Stimulated activated naive B cell treated with anti-CD40 and anti-IgM and Interleukin-4, amounts not matched to agents 10 μg/mL and 1 μg/mL and 100 μg/mL, for 72 hours (primary cell): ENCODE measurements at regions not wholly inside any gene's neighbourhood (a gene's known extent, or its start where the extent isn't known, plus 50 kb on each side); places are given as distances from the start of the nearest gene placed in this dataset.
"Not testable (repeated sequence)": the region's sequence is repeated elsewhere in the genome, so short reads cannot be mapped to it uniquely, and the experiment has no call there.

Experiments used
- ATAC-seq, 2 donors: fragments of 150-1000 bp; cut with Tn5 transposase; replicated peaks; 2 replicates each; pipeline ENCODE4 v1.10.0; 2021; ENCODE audit warnings: moderate library complexity in 1 of 2
- DNase-seq: peaks from one replicate; pipeline ENCODE4 v3.0.0; 2021
- H3K27ac Mint-ChIP-seq: one replicate; pipeline ENCODE4 v1.8.0; 2022; ENCODE audit warnings: mild to moderate bottlenecking, mixed read lengths
- H3K27me3 Mint-ChIP-seq, 2 donors: one replicate each; pipeline ENCODE4 v1.8.0; 2022; ENCODE audit warnings: mixed read lengths in 2 of 2
- H3K36me3 Mint-ChIP-seq, 2 donors: one replicate each; pipeline ENCODE4 v1.8.0; 2022; ENCODE audit warnings: mixed read lengths in 2 of 2, mild to moderate bottlenecking in 1 of 2
- H3K4me1 Mint-ChIP-seq, 2 donors: one replicate each; pipeline ENCODE4 v1.8.0; 2022; ENCODE audit warnings: mixed read lengths in 2 of 2, mild to moderate bottlenecking in 1 of 2
- H3K4me3 Mint-ChIP-seq, 2 donors: one replicate each; pipeline ENCODE4 v1.8.0; 2022; ENCODE audit warnings: mild to moderate bottlenecking in 2 of 2, mixed read lengths in 2 of 2, moderate library complexity in 1 of 2
- H3K9me3 Mint-ChIP-seq, 2 donors: one replicate each; pipeline ENCODE4 v1.8.0; 2022; ENCODE audit warnings: mixed read lengths in 2 of 2, mild to moderate bottlenecking in 1 of 2

- ATAC-seq (no peak), DNase-seq (no peak)
- Mint-ChIP-seq H3K9me3 (peaks cover 8% of the 10 kb centered on the region in 2 donors), H3K4me1 (no peaks in the 10 kb centered on the region), H3K4me3 (no peak overlapping the region), H3K27me3 (no peaks in the 10 kb centered on the region), H3K27ac (no peak overlapping the region), H3K36me3 (no peaks in the 10 kb centered on the region)
Measured at GRCh38 chr3:78506061-78506460, 1261.7 kb downstream of the ROBO1 start.

GRCh38 chr3:78506581-78507195, 1261.1 kb downstream of the ROBO1 start:
- Mint-ChIP-seq H3K4me3 (no peak overlapping the region), H3K27me3 (no peaks in the 10 kb centered on the region), H3K4me1 (no peaks in the 10 kb centered on the region), H3K36me3 (no peaks in the 10 kb centered on the region), H3K27ac (no peak overlapping the region), H3K9me3 (peaks cover 6 to 8% of the 10 kb centered on the region in 2 donors)
- no peak for DNase-seq
- ATAC-seq: no peak

- ATAC-seq (no peak), DNase-seq (no peak)
- no peak overlapping the region for H3K27ac Mint-ChIP-seq
- no peaks in the 10 kb centered on the region for H3K4me1 Mint-ChIP-seq
- H3K4me3 Mint-ChIP-seq: no peak overlapping the region
- no peaks in the 10 kb centered on the region for H3K36me3 Mint-ChIP-seq
- H3K9me3 Mint-ChIP-seq: peaks cover 8 to 9% of the 10 kb centered on the region in 2 donors
- H3K27me3 Mint-ChIP-seq: no peaks in the 10 kb centered on the region
Measured at GRCh38 chr3:78507196-78507984, 1260.4 kb downstream of the ROBO1 start.

- Mint-ChIP-seq H3K36me3 (no peaks in the 10 kb centered on the region), H3K4me3 (no peak overlapping the region), H3K27me3 (no peaks in the 10 kb centered on the region), H3K27ac (no peak overlapping the region), H3K9me3 (peaks cover 4 to 5% of the 10 kb centered on the region in 2 donors), H3K4me1 (no peaks in the 10 kb centered on the region)
- no peak for ATAC-seq
- DNase-seq: no peak
Measured at GRCh38 chr3:78511840-78512239, 1256.0 kb downstream of the ROBO1 start.

DNA sequence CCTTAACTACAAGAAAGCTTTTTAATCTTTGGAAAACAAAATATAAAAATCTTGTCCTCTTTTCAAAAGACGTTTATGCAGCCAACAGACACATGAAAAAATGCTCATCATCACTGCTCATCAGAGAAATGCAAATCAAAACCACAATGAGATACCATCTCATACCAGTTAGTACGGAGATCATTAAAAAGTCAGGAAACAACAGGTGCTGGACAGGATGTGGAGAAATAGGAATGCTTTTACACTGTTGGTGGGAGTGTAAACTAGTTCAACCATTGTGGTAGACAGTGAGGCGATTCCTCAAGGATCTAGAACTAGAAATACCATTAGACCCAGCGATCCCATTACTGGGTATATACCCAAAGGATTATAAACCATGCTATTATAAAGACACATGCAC, 1255.0 kb downstream of the ROBO1 start:
- H3K4me1 Mint-ChIP-seq, H3K27ac Mint-ChIP-seq, H3K9me3 Mint-ChIP-seq, H3K4me3 Mint-ChIP-seq, H3K27me3 Mint-ChIP-seq, ATAC-seq, DNase-seq, H3K36me3 Mint-ChIP-seq: not testable (repeated sequence)

- no peak overlapping the region for H3K27ac Mint-ChIP-seq
- no peaks in the 10 kb centered on the region for H3K27me3 Mint-ChIP-seq
- ATAC-seq: no peak
- no peak overlapping the region for H3K4me3 Mint-ChIP-seq
- no peaks in the 10 kb centered on the region for H3K36me3 Mint-ChIP-seq
- H3K4me1 Mint-ChIP-seq: no peaks in the 10 kb centered on the region
- H3K9me3 Mint-ChIP-seq: peaks cover 1 to 4% of the 10 kb centered on the region in 2 donors
- DNase-seq: no peak
Measured at GRCh38 chr3:78516437-78516836, 1251.4 kb downstream of the ROBO1 start.

GRCh38 chr3:78516937-78517336, 1250.9 kb downstream of the ROBO1 start:
- Mint-ChIP-seq H3K4me1 (no peaks in the 10 kb centered on the region), H3K27me3 (no peaks in the 10 kb centered on the region)

GRCh38 chr3:78517965-78518364, 1249.8 kb downstream of the ROBO1 start:
- Mint-ChIP-seq H3K4me3 (no peak overlapping the region), H3K27ac (no peak overlapping the region)
- DNase-seq: no peak

More at GRCh38 chr3:78516937-78517336, 1250.9 kb downstream of the ROBO1 start:
- no peak for DNase-seq
- Mint-ChIP-seq H3K27ac (no peak overlapping the region), H3K36me3 (no peaks in the 10 kb centered on the region), H3K4me3 (no peak overlapping the region), H3K9me3 (peaks cover 1 to 4% of the 10 kb centered on the region in 2 donors)
- ATAC-seq: no peak

DNA sequence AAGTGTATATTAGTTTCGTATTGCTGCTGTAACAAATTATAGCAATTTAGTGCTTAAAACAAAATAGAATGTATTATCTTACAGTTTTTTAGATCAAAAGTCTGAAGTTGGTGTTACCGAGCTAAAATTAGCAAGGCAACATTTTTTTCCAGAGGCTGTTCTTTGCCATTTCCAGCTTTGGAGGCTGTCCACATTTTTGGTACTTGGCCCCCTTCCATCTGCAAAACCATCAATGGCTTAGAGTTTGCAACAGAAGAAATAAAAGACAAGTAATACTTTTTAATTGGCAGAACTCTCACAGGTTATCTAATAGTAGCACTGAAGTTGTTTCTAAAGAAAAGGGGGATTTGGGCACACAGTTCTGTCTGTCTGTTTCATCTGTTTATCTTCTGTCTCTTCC, 1248.5 kb downstream of the ROBO1 start:
- no peaks in the 10 kb centered on the region for H3K27me3 Mint-ChIP-seq
- H3K36me3 Mint-ChIP-seq: no peaks in the 10 kb centered on the region
- no peak overlapping the region for H3K4me3 Mint-ChIP-seq
- H3K4me1 Mint-ChIP-seq: no peaks in the 10 kb centered on the region
- ATAC-seq: no peak
- H3K9me3 Mint-ChIP-seq: peaks cover 0 to 5% of the 10 kb centered on the region in 2 donors
- DNase-seq: no peak
- H3K27ac Mint-ChIP-seq: no peak overlapping the region

More at GRCh38 chr3:78517965-78518364, 1249.8 kb downstream of the ROBO1 start:
- H3K27me3 Mint-ChIP-seq: no peaks in the 10 kb centered on the region
- peaks cover 0 to 4% of the 10 kb centered on the region in 2 donors for H3K9me3 Mint-ChIP-seq
- H3K36me3 Mint-ChIP-seq: no peaks in the 10 kb centered on the region
- no peak for ATAC-seq
- no peaks in the 10 kb centered on the region for H3K4me1 Mint-ChIP-seq

- ATAC-seq (no peak), DNase-seq (no peak)
- Mint-ChIP-seq H3K27me3 (no peaks in the 10 kb centered on the region), H3K36me3 (no peaks in the 10 kb centered on the region), H3K27ac (no peak overlapping the region), H3K4me1 (no peaks in the 10 kb centered on the region), H3K4me3 (no peak overlapping the region), H3K9me3 (peaks cover 4 to 10% of the 10 kb centered on the region in 2 donors)
Measured at GRCh38 chr3:78529601-78530000, 1238.2 kb downstream of the ROBO1 start.

- Mint-ChIP-seq H3K9me3 (peaks cover 5 to 8% of the 10 kb centered on the region in 2 donors), H3K27ac (no peak overlapping the region), H3K4me3 (no peak overlapping the region), H3K4me1 (no peaks in the 10 kb centered on the region), H3K36me3 (no peaks in the 10 kb centered on the region), H3K27me3 (no peaks in the 10 kb centered on the region)
- no peak for ATAC-seq
- DNase-seq: no peak
Measured at GRCh38 chr3:78540485-78540884, 1227.3 kb downstream of the ROBO1 start.

DNA sequence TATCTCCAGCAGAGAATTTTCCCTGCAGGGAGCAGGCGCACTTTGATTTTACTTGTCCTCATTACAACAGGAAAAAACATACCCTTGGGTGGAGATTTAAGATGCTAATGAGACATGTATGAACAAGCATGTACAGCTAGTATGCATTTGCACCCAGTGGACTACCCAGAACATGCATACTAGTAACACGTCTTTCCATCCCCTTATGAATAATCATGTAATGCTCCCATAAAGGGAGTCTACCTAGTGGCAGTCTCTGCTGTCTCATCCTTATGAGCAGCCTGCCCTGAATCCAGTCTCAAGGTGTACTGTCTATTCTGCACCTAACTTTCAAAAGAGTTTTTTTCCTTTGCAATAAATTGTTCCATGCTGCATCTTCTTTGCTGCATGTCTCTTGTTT, 1222.0 kb downstream of the ROBO1 start:
- Mint-ChIP-seq H3K36me3 (no peaks in the 10 kb centered on the region), H3K4me3 (no peak overlapping the region), H3K9me3 (peaks cover 6 to 9% of the 10 kb centered on the region in 2 donors), H3K4me1 (no peaks in the 10 kb centered on the region), H3K27me3 (no peaks in the 10 kb centered on the region), H3K27ac (no peak overlapping the region)
- DNase-seq: no peak
- no peak for ATAC-seq
